Heart right ventricle (tissue), 16 donors: ENCODE measurements at regions not wholly inside any gene's neighbourhood (a gene's known extent, or its start where the extent isn't known, plus 50 kb on each side); places are given as distances from the start of the nearest gene placed in this dataset.

Experiments
- ATAC-seq, 8 donors: fragments of 200-7000 bp; cut with Tn5 transposase; one replicate each; pipeline ENCODE4 v1.9.1; 2020; ENCODE audit warnings: mild to moderate bottlenecking in 8 of 8, moderate library complexity in 8 of 8, moderate number of reproducible peaks in 1 of 8
- DNase-seq, 2 donors: peaks; one replicate each; pipeline ENCODE4 v3.0.0-alpha.2; 2020
- H3K27ac ChIP-seq, 10 donors: fragments of 200-600 bp; sonication (generic) in 2 of 10; one replicate each; pipeline versions ENCODE4 v1.5.0 to v1.8.0; 2020 to 2022; ENCODE audit warnings: mild to moderate bottlenecking in 3 of 10
- H3K27me3 ChIP-seq, 7 donors: fragments of 200-600 bp; one replicate each; pipeline ENCODE4 v1.8.0; 2021 to 2022; ENCODE audit warnings: mild to moderate bottlenecking in 2 of 7
- H3K36me3 ChIP-seq, 9 donors: fragments of 200-600 bp; sonication (generic) in 1 of 9; one replicate each; pipeline versions ENCODE4 v1.5.0 to v1.8.0; 2020 to 2022; ENCODE audit warnings: mild to moderate bottlenecking in 2 of 9
- H3K4me1 ChIP-seq, 9 donors: fragments of 200-600 bp; sonication (generic) in 1 of 9; one replicate each; pipeline versions ENCODE4 v1.5.0 to v1.8.0; 2020 to 2022; ENCODE audit warnings: mild to moderate bottlenecking in 4 of 9
- H3K4me3 ChIP-seq, 10 donors: fragments of 200-600 bp; sonication (generic) in 2 of 10; one replicate each; pipeline versions ENCODE4 v1.5.0 to v1.8.0; 2020 to 2022; ENCODE audit warnings: mild to moderate bottlenecking in 7 of 10, moderate library complexity in 2 of 10
- H3K9me3 ChIP-seq, 11 donors: fragments of 200-600 bp in 10 of 11; sonication (generic) in 2 of 11; one replicate each; pipeline versions ENCODE4 v1.5.0 to v1.8.0; 2013 to 2022; ENCODE audit warnings: mild to moderate bottlenecking in 2 of 11, control low read depth in 1 of 11, moderate library complexity in 1 of 11
- CTCF ChIP-seq, 9 donors: fragments of 200-600 bp; sonication (generic) in 2 of 9; IDR thresholded peaks; one replicate each; pipeline versions ENCODE4 v1.5.0 to v1.8.0; 2021 to 2022; ENCODE audit warnings: antibody characterized with exemption in 9 of 9, mild to moderate bottlenecking in 5 of 9, moderate library complexity in 1 of 9
- WGBS, 2 donors: extraction: QIAGEN DNeasy Blood & Tissue Kit; methylation state at CpG; one replicate each; pipeline ENCODE4 v1.1.7; 2013; ENCODE audit warnings: inconsistent platforms in 1 of 2; 5-methylcytosine and 5-hydroxymethylcytosine counted together
- intact Hi-C, 10 donors: fragments of 100-400 bp; cut with DNase I; formaldehyde crosslinking; loops; one replicate each; pipeline versions ENCODE4 v1.11.1 to v1.14.2; 2022
- donor health status: Arrhythmogenic right ventricular cardiomyopathy.
- donor health status: ischemic (EF 13 %, LVEDD 7.1; RV severe dilation, severe dysfunction).
- donor health status: healthy with polysubstance abuse.
- donor health status: DM: no; HTN: yes; CAD: no.
- donor health status: DM: no; HTN: no; CAD: no.
- donor health status: ischemic (EF 25% LVEDD 6.9; RV normal size, moderate dysfunction).
- donor health status: ischemic (EF 25% LVEDD 5.7; RV mildly dilated, moderate dysfunction).
- donor health status: healthy.
- donor health status: DM: yes; HTN: yes; CAD: no.
- donor health status: Ischemic cardiomyopathy.
- donor health status: ischemic (EF 35%, LVEDD 5.7; RV mildly dilated, moderate dysfunction).
- donor health status: nonischemic (EF 11% LVEDD 7.7; RV severe dilation, severe dysfunction).
- donor health status: DM: yes; HTN: yes; CAD: no.
- donor health status: PGD.
- donor health status: ischemic (EF 29% LVEDD 5.4; RV normal size, mild dysfunction).
- donor health status: nonischemic (EF 23%, LVEDD 6.1; RV moderate dilation, normal function).

GRCh38 chr1:98482611-98483010 is 178.9 kb upstream of the SNX7 start:
- DNase-seq (no peak), ATAC-seq (no peak)
- H3K27ac ChIP-seq = no peak overlapping the region
- no peaks in the 10 kb centered on the region for H3K36me3 ChIP-seq
- H3K9me3 ChIP-seq = no peaks in the 10 kb centered on the region
- no peak overlapping the region for H3K4me3 ChIP-seq
- peaks cover 0 to 3% (median 0%) of the 10 kb centered on the region in 7 donors for H3K27me3 ChIP-seq
- 78 to 83% methylated on average over 3 of the region's 3 CpGs for WGBS, 2 donors
- H3K4me1 ChIP-seq = no peaks in the 10 kb centered on the region
- intact Hi-C loops = no loop called here
- no peak for TF ChIP-seq CTCF (IDR thresholded peaks at IDR 0.05)

DNA sequence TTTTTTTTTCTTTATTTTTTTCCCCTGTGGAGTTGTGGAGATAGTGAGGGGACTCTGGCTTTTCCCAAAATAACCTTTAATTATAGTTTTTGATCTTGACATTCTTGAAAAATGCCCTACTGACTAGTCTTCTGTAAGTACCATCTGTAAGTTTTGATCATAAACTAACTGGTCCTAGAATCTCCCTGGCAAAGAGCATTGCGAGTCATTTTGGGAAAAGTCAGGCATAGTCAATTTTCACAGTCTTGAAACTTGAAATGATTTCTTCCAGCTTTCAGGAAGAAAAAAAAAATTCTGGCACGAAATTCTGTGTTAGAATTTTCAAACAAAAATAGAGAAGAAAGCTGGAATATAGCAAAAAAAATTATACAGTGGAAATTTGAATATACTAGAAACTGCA is 181.2 kb upstream of the SNX7 start:
- TF ChIP-seq CTCF (IDR thresholded peaks at IDR 0.05) = no peak
- Histone ChIP-seq H3K4me1 (no peaks in the 10 kb centered on the region), H3K9me3 (no peaks in the 10 kb centered on the region), H3K4me3 (no peak overlapping the region), H3K27me3 (peaks cover 0 to 3% (median 0%) of the 10 kb centered on the region in 7 donors), H3K36me3 (no peaks in the 10 kb centered on the region), H3K27ac (no peak overlapping the region)
- intact Hi-C loops = no loop called here
- ATAC-seq = no peak
- DNase-seq = no peak
- WGBS, 2 donors = 53% methylated on average over 2 of the region's 2 CpGs

DNA sequence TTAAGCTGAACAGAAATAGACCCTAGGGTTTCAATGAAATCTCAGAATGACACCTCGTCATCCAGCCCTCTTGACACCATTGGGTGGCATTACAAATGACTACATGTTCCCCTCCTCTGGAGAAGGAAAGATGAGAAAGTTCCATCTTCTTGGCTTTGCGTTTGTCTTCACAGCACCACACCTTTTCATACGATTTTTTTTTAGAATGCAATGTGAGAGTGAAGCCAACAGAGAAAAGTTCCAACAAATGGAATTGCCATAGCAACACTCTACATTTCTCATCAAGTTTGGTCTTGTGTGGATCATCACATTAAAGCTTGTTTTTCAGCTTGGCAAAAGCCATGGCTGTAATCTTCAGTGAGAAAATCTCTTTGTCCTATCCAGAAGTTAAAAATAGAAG is 183.4 kb upstream of the SNX7 start:
- no peak overlapping the region for H3K4me3 ChIP-seq
- ATAC-seq = no peak
- 61 to 80% methylated on average over 3 of the region's 3 CpGs for WGBS, 2 donors
- peaks cover 0 to 3% (median 0%) of the 10 kb centered on the region in 7 donors for H3K27me3 ChIP-seq
- DNase-seq = no peak
- no peaks in the 10 kb centered on the region for H3K4me1 ChIP-seq
- H3K36me3 ChIP-seq = no peaks in the 10 kb centered on the region
- TF ChIP-seq CTCF (IDR thresholded peaks at IDR 0.05) = no peak
- no peak overlapping the region for H3K27ac ChIP-seq
- H3K9me3 ChIP-seq = no peaks in the 10 kb centered on the region
- intact Hi-C loops = no loop called here

GRCh38 chr1:98472878-98473277 is 188.6 kb upstream of the SNX7 start:
- TF ChIP-seq CTCF (IDR thresholded peaks at IDR 0.05) = no peak
- ATAC-seq = no peak
- Histone ChIP-seq H3K4me1 (no peaks in the 10 kb centered on the region), H3K27ac (no peak overlapping the region), H3K27me3 (peaks cover 0 to 7% (median 0%) of the 10 kb centered on the region in 7 donors), H3K36me3 (no peaks in the 10 kb centered on the region), H3K4me3 (no peak overlapping the region), H3K9me3 (no peaks in the 10 kb centered on the region)
- intact Hi-C loops = no loop called here
- WGBS, 2 donors = 59 to 66% methylated on average over 2 of the region's 2 CpGs
- no peak for DNase-seq

DNA sequence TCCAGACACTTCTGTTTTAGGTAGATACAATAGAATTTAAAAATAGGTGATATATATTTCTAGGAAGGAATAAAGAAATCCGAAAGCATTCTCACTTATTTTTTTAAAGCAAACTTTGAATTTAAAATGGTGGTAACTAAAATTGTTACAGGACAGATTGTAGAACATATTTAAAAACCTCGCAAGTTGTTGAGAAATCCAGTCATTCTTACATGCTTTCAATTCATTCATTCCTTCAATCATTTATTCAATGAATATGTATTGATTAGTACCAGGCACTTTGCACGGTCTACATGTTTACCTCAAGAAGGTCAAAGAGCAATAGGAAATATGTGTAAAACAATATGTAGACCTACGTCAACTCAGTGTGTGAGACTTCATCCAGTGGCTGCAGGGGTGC is 189.9 kb upstream of the SNX7 start:
- Histone ChIP-seq H3K4me1 (no peaks in the 10 kb centered on the region), H3K27me3 (peaks cover 0 to 7% (median 0%) of the 10 kb centered on the region in 7 donors), H3K27ac (no peak overlapping the region), H3K36me3 (no peaks in the 10 kb centered on the region), H3K4me3 (no peak overlapping the region), H3K9me3 (no peaks in the 10 kb centered on the region)
- 78 to 81% methylated on average over 4 of the region's 4 CpGs for WGBS, 2 donors
- ATAC-seq (no peak), DNase-seq (no peak)
- TF ChIP-seq CTCF (IDR thresholded peaks at IDR 0.05) = no peak
- intact Hi-C loops = no loop called here
